ENCODE measurements at regions not wholly inside any gene's neighbourhood (a gene's known extent, or its start where the extent isn't known, plus 50 kb on each side); places are given as distances from the start of the nearest gene placed in this dataset.

DNA sequence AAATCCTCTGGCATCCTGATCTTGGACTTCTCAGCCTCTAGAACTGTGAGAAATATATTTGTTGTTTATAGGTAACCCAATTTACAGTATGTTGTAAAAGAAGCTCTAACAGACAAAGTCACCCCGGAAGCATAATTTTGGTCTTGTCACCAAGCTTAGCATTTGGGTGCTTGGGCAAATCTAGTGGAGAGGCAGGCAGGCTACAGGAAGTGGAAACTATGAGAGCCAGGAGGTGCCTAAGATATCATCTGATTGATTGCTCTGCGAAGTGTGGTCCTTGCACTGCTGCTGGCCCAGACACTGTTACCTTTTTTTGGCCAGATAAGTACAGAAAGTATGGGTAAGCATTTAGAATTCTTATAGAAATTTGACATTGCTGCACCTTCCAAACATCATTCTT is 102.9 kb downstream of the CDC42EP3 start:
- no peak overlapping the region for H3K56ac ChIP-seq (replicated peaks; ENCODE audit: insufficient read length, low read depth, low read length)
- no peak overlapping the region for H3K14ac ChIP-seq (ENCODE audit: insufficient read length)
- H4K8ac ChIP-seq (ENCODE audit: extremely low read depth, insufficient read depth, low read length): no peak overlapping the region
- no peak overlapping the region for H2AFZ ChIP-seq (ENCODE audit: low read length)
- 85% methylated on average over 2 of the region's 2 CpGs; no CpG with 5 or more reads in 1 of the 2 experiments for WGBS, 2 experiments (ENCODE audit: extremely low coverage in 1 of 2, insufficient coverage in 1 of 2, insufficient read length in 1 of 2, insufficient replicate concordance in 2 of 2, low coverage in 1 of 2, low lambda C conversion rate in 2 of 2, missing lambda C conversion rate in 1 of 2)
- H4K5ac ChIP-seq (ENCODE audit: insufficient read length, low read depth, low read length): no peak overlapping the region
- TF ChIP-seq SUZ12 (IDR thresholded peaks at IDR 0.05; ENCODE audit: low read length) (no peak), RBBP5 (IDR thresholded peaks at IDR 0.05; ENCODE audit: borderline replicate concordance, low read depth, low read length) (no peak), BCL11A (IDR thresholded peaks at IDR 0.05; ENCODE audit: low read depth in 2 of 2, low read length in 2 of 2) (no peak), FOSL1 (IDR thresholded peaks at IDR 0.05; ENCODE audit: insufficient read depth, low read depth, low read length) (no peak), POLR2AphosphoS5 (IDR thresholded peaks at IDR 0.05; ENCODE audit: low read depth, low read length) (no peak), BACH1 (IDR thresholded peaks at IDR 0.05; ENCODE audit: low read length) (no peak), YY1 (IDR thresholded peaks at IDR 0.05; ENCODE audit: low read depth, low read length) (no peak), POLR2A (IDR thresholded peaks at IDR 0.05; ENCODE audit: control extremely low read depth in 1 of 2, low read depth in 2 of 2, low read length in 2 of 2) (no peak), SP4 (IDR thresholded peaks at IDR 0.05; ENCODE audit: low read length) (no peak)
- TF ChIP-seq, protein P1, sequence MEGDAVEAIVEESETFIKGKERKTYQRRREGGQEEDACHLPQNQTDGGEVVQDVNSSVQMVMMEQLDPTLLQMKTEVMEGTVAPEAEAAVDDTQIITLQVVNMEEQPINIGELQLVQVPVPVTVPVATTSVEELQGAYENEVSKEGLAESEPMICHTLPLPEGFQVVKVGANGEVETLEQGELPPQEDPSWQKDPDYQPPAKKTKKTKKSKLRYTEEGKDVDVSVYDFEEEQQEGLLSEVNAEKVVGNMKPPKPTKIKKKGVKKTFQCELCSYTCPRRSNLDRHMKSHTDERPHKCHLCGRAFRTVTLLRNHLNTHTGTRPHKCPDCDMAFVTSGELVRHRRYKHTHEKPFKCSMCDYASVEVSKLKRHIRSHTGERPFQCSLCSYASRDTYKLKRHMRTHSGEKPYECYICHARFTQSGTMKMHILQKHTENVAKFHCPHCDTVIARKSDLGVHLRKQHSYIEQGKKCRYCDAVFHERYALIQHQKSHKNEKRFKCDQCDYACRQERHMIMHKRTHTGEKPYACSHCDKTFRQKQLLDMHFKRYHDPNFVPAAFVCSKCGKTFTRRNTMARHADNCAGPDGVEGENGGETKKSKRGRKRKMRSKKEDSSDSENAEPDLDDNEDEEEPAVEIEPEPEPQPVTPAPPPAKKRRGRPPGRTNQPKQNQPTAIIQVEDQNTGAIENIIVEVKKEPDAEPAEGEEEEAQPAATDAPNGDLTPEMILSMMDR (IDR thresholded peaks at IDR 0.05; ENCODE audit: control extremely low read depth in 1 of 3, insufficient read depth in 1 of 3, low read depth in 1 of 3, low read length in 3 of 3): no peak
- TF ChIP-seq, protein P2, sequence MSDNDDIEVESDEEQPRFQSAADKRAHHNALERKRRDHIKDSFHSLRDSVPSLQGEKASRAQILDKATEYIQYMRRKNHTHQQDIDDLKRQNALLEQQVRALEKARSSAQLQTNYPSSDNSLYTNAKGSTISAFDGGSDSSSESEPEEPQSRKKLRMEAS (IDR thresholded peaks at IDR 0.05): no peak
- TF ChIP-seq, protein P3, sequence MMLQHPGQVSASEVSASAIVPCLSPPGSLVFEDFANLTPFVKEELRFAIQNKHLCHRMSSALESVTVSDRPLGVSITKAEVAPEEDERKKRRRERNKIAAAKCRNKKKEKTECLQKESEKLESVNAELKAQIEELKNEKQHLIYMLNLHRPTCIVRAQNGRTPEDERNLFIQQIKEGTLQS (IDR thresholded peaks at IDR 0.05; ENCODE audit: insufficient read depth, low read depth, low read length): no peak
- ChIA-PET POLR2A (ENCODE audit: partially characterized antibody) (interaction anchor here (0.7 kb wide), 1 partner anchor 37 kb away, joined by 3 read pairs; no protein-coding TSS in a partner anchor), CTCF (ENCODE audit: partially characterized antibody) (interaction anchor here (1.7 kb wide), 1 partner anchor 31 kb away, joined by 4 read pairs; no protein-coding TSS in a partner anchor)
- no peaks in the 10 kb centered on the region for H3K4me1 ChIP-seq (replicated peaks in 1 of 4; ENCODE audit: control insufficient read depth in 3 of 4, insufficient read depth in 4 of 4, low read length in 3 of 4)
- H3K27ac ChIP-seq (ENCODE audit: low read depth, low read length): no peak overlapping the region
- H3K4me3 ChIP-seq (ENCODE audit: extremely low read depth in 1 of 4, insufficient read depth in 2 of 4, low read depth in 3 of 4, low read length in 4 of 4): no peak overlapping the region
- H4K91ac ChIP-seq (replicated peaks; ENCODE audit: insufficient read length, low read length): no peak overlapping the region
- H3K23me2 ChIP-seq (ENCODE audit: low read depth, low read length): no peaks in the 10 kb centered on the region
- H3K4me2 ChIP-seq (ENCODE audit: insufficient read depth in 1 of 2, low read depth in 2 of 2, low read length in 2 of 2): no peak overlapping the region
- no peak overlapping the region for H3K9ac ChIP-seq (replicated peaks in 1 of 4; ENCODE audit: extremely low read depth in 1 of 4, low read depth in 3 of 4, low read length in 3 of 4)
- H3K79me1 ChIP-seq (ENCODE audit: low read depth, low read length): no peaks in the 10 kb centered on the region
- DNase-seq (ENCODE audit: low read depth in 1 of 2, low spot score in 2 of 2) (no peak), FAIRE-seq (no peak)
- H3K23ac ChIP-seq (ENCODE audit: insufficient read length): no peak overlapping the region
- no peak overlapping the region for H3K18ac ChIP-seq (ENCODE audit: extremely low read depth, low read length)
- no peak overlapping the region for H2BK5ac ChIP-seq (ENCODE audit: low read depth, low read length)
- no peaks in the 10 kb centered on the region for H3K9me3 ChIP-seq (ENCODE audit: insufficient read depth in 2 of 2, low read depth in 1 of 2, low read length in 1 of 2)
- no peaks in the 10 kb centered on the region for H4K20me1 ChIP-seq (replicated peaks in 1 of 2; ENCODE audit: control insufficient read depth in 1 of 2, insufficient read depth in 2 of 2, low read length in 2 of 2)
- no peak overlapping the region for H3K4ac ChIP-seq (replicated peaks; ENCODE audit: insufficient read length, low read depth, low read length)
- no peak overlapping the region for H2BK12ac ChIP-seq (ENCODE audit: low read depth, low read length)
- no peak overlapping the region for H2BK120ac ChIP-seq (replicated peaks; ENCODE audit: low read depth, low read length)
- H2BK15ac ChIP-seq (ENCODE audit: low read length): no peak overlapping the region
- no peak overlapping the region for H2AK5ac ChIP-seq (ENCODE audit: low read depth, low read length)
- no peaks in the 10 kb centered on the region for H3K79me2 ChIP-seq (ENCODE audit: control insufficient read depth in 1 of 2, insufficient read depth in 2 of 2, low read length in 2 of 2)
- no peaks in the 10 kb centered on the region for H3K27me3 ChIP-seq (replicated peaks in 1 of 4; ENCODE audit: control insufficient read depth in 3 of 4, extremely low read depth in 1 of 4, insufficient read depth in 3 of 4, low read length in 3 of 4)
- no peaks in the 10 kb centered on the region for H3K36me3 ChIP-seq (ENCODE audit: control insufficient read depth in 2 of 4, insufficient read depth in 4 of 4, low read length in 3 of 4)
- H2BK20ac ChIP-seq (ENCODE audit: low read length): no peak overlapping the region

Data from H1 (cell line).